GM12878 (cell line): ENCODE measurements at regions not wholly inside any gene's neighbourhood (a gene's known extent, or its start where the extent isn't known, plus 50 kb on each side); places are given as distances from the start of the nearest gene placed in this dataset.

Experiments used
- ATAC-seq: fragments of 200-7000 bp; cut with Tn5 transposase; 3 replicates; pipeline ENCODE4 v1.9.1; 2020; ENCODE audit warnings: mild to moderate bottlenecking, moderate library complexity
- BruUV-seq: library from RNA; stranded (reverse); fragments of 400-500 nt; replicated peaks from 2 replicates; lab custom pipeline; 2021; lab: Mats Ljungman, UMichigan
- CTCF ChIA-PET: fragments of 300-600 bp; sonication (Branson Sonifier 250); formaldehyde crosslinking; extraction: SDS; loops from one replicate; lab custom pipeline; 2021; ENCODE audit warnings: inconsistent platforms; lab: Yijun Ruan, JAX
- POLR2A ChIA-PET: fragments of 350-600 bp; formaldehyde crosslinking; extraction: SDS; loops from one replicate; lab custom pipeline; 2021; ENCODE audit warnings: inconsistent platforms; lab: Charles Lee
- RAD21 ChIA-PET: fragments of 300-600 bp; sonication (Branson Sonifier 250); formaldehyde crosslinking; loops from one replicate; lab custom pipeline; 2023; ENCODE audit warnings: antibody characterized with exemption; ENCODE audit not compliant: unreplicated experiment; lab: Charles Lee
- SMC1A ChIA-PET: fragments of 300-600 bp; sonication (Branson Sonifier 250); formaldehyde crosslinking; loops from one replicate; lab custom pipeline; 2023; ENCODE audit not compliant: unreplicated experiment, uncharacterized antibody; lab: Charles Lee
- DNase-seq: peaks from one replicate; pipeline ENCODE4 v3.0.0-alpha.2; 2011; ENCODE audit warnings: low read depth, low spot score
- FAIRE-seq: peaks from 3 replicates; lab custom pipeline; 2011; peaks lifted over from hg19 to GRCh38; lab: Jason Lieb, UNC
- H2AFZ ChIP-seq: 2 replicates; pipeline ENCODE4 v1.6.0; 2011; ENCODE audit warnings: low read depth, low read length, control low read depth; ENCODE audit not compliant: control insufficient read depth
- H3K27ac ChIP-seq: 2 replicates; pipeline ENCODE4 v1.5.1; 2011; ENCODE audit warnings: control low read depth; ENCODE audit not compliant: control insufficient read depth, insufficient read depth
- H3K27me3 ChIP-seq, 2 experiments: replicated peaks in 1 of 2; 2 replicates each; pipeline versions ENCODE4 v1.6.0 to v1.6.1; 2011; ENCODE audit warnings: low read length in 1 of 2; ENCODE audit not compliant: control insufficient read depth in 2 of 2, insufficient read depth in 2 of 2
- H3K36me3 ChIP-seq, 2 experiments: 2 replicates each; pipeline ENCODE4 v1.5.1; 2011; ENCODE audit warnings: low read length in 1 of 2; ENCODE audit not compliant: control insufficient read depth in 2 of 2, insufficient read depth in 2 of 2
- H3K4me1 ChIP-seq: 2 replicates; pipeline ENCODE4 v1.6.1; 2011; ENCODE audit warnings: mild to moderate bottlenecking, low read length, moderate library complexity, mixed read lengths; ENCODE audit not compliant: control insufficient read depth, insufficient read depth
- H3K4me2 ChIP-seq: 2 replicates; pipeline ENCODE4 v1.6.0; 2011; ENCODE audit warnings: control low read depth; ENCODE audit not compliant: control insufficient read depth, insufficient read depth
- H3K4me3 ChIP-seq: fragments of 200-600 bp; sonication (generic); 2 replicates; pipeline ENCODE4 v1.5.1; 2016
- H3K79me2 ChIP-seq: 2 replicates; pipeline ENCODE4 v1.6.0; 2011; ENCODE audit warnings: low read length; ENCODE audit not compliant: control insufficient read depth, insufficient read depth
- H3K9ac ChIP-seq: 2 replicates; pipeline ENCODE4 v1.8.0; 2011; ENCODE audit warnings: low read length, control low read depth, mixed read lengths; ENCODE audit not compliant: control insufficient read depth, insufficient read depth
- H3K9me3 ChIP-seq: replicated peaks from 3 replicates; pipeline ENCODE4 v1.5.1; 2011; ENCODE audit warnings: mild to moderate bottlenecking, low read length; ENCODE audit not compliant: control insufficient read depth, insufficient read depth
- H4K20me1 ChIP-seq: 2 replicates; pipeline ENCODE4 v1.6.0; 2011; ENCODE audit not compliant: control insufficient read depth, insufficient read depth
- ASH2L ChIP-seq: fragments of 300-600, 200-600 bp; sonication (generic); IDR thresholded peaks from 2 replicates; pipeline ENCODE4 v1.6.1; 2017; ENCODE audit warnings: low read depth, mild to moderate bottlenecking, borderline replicate concordance
- ATF7 ChIP-seq: fragments of 450-650 bp; IDR thresholded peaks from 2 replicates; pipeline ENCODE4 v1.6.1; 2016; ENCODE audit warnings: low read depth, mild to moderate bottlenecking
- FOXM1 ChIP-seq: IDR thresholded peaks from 2 replicates; pipeline ENCODE4 v1.6.1; 2012; ENCODE audit warnings: low read depth, mild to moderate bottlenecking, inconsistent platforms, low read length, moderate library complexity
- GABPA ChIP-seq: IDR thresholded peaks from 2 replicates; pipeline ENCODE4 v1.6.1; 2014; ENCODE audit warnings: antibody characterized with exemption, low read depth, mild to moderate bottlenecking, inconsistent platforms
- JUNB ChIP-seq: IDR thresholded peaks from 2 replicates; pipeline ENCODE4 v1.6.1; 2016; ENCODE audit warnings: antibody characterized with exemption, mild to moderate bottlenecking
- PAX5 ChIP-seq: IDR thresholded peaks from 2 replicates; pipeline ENCODE4 v1.6.1; 2011; ENCODE audit warnings: low read depth, low read length, borderline replicate concordance
- RB1 ChIP-seq: fragments of 450-650 bp; formaldehyde crosslinking; IDR thresholded peaks from 2 replicates; pipeline ENCODE4 v1.6.1; 2017; ENCODE audit warnings: mild to moderate bottlenecking, borderline replicate concordance
- RBBP5 ChIP-seq: fragments of 200-600 bp; sonication (generic); conservative IDR thresholded peaks from 2 replicates; pipeline ENCODE4 v1.6.1; 2016
- TBL1XR1 ChIP-seq: IDR thresholded peaks from 2 replicates; pipeline ENCODE4 v1.6.1; 2012; ENCODE audit warnings: low read depth, low read length, improper control_type of control experiment
- ZNF622 ChIP-seq: fragments of 450-650 bp; IDR thresholded peaks from 2 replicates; pipeline ENCODE4 v1.6.1; 2017; ENCODE audit warnings: mild to moderate bottlenecking, inconsistent platforms
- WGBS: methylation state at CpG from one replicate; pipeline ENCODE4 v1.1.6; 2016; ENCODE audit warnings: low lambda C conversion rate; ENCODE audit not compliant: insufficient replicate concordance, insufficient coverage; ENCODE audit errors: missing lambda C conversion rate; 5-methylcytosine and 5-hydroxymethylcytosine counted together
- in situ Hi-C: fragments of 300-500 bp; cut with MboI; formaldehyde crosslinking; loops from 9 replicates; pipeline ENCODE4 v1.14.3; 2018; ENCODE audit warnings: mixed read lengths
- intact Hi-C: fragments of 100-400 bp; cut with micrococcal nuclease; formaldehyde crosslinking; loops from one replicate; pipeline ENCODE4 v1.14.2; 2022; ENCODE audit not compliant: unreplicated experiment
- TF ChIP-seq, protein P1 (sequence below): IDR thresholded peaks from 2 replicates; pipeline ENCODE4 v1.6.1; 2011; ENCODE audit warnings: low read depth, mild to moderate bottlenecking, low read length, moderate library complexity, borderline replicate concordance; ENCODE audit errors: extremely low read depth

DNA sequence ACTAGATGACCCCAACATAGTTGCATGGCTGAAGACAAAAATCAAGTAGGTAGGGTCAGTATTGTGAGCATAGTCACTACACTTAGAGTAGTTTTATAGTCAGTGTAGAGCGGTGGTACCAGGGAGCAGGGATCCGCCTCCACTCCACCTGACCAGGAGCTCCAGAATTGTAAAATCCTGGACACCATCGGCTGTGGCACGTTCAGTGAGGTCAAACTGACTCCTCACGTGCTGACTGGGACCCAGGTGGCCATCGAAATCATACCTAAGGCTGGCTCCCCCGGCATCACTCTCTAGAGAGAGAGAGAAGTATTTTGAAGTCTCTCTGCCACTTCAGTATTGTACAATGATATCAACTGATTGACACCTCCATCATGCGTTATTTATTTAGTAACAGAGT lies 59.7 kb upstream of the TAMM41 start:
- CTCF ChIA-PET, result no interaction called here

DNA sequence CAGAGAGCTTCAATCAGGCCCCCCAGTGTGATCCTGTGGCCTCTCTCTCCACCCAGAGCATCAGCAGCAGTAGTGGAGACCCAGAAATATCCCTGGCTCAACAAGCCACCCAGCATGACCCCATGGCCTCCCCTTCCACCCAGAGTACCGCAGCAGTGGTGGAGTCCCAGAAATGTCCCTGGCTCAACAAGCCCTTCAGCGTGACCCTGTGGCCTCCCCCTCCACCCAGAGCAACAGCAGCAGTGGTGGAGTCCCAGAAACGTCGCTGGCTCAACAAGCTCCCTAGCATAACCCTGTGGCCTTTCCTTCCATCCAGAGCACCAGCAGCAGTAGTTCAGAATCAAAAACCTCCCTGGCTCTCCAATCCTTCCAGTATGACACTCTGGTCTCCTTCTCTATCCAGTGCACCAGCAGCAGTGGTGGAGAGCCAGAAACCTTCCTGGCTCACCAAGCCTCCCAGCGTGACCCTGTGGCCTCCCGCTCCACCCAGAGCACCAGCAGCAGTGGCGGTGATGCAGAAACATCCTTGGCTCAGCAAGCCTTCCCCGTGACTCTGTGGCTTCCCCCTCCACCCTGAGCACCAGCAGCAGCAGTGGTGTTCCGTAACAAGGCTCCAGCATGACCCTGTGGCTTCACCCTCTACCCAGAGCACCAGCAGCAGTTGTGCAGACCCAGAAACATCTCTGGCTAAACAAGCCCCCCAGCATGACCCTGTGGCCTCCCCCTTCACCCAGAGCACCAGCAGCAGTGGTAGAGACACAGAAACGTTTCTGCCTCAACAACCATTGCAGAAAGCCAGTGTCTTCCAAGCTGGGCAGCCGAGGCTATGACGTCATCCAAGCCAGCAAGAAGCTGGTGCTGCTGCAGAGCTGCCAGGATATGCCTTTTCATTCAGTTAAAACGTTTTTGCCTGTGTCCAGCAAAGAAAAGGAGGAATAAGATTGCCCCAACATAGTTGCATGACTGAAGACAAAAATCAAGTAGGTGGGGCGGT lies 61.3 kb upstream of the TAMM41 start:
- ChIA-PET CTCF (no interaction called here), POLR2A (no interaction called here), SMC1A (no interaction called here), RAD21 (no interaction called here)
- FAIRE-seq, result no peak
- Histone ChIP-seq H2AFZ (no peak overlapping the region), H3K4me1 (no peaks in the 10 kb centered on the region; the same call in 1 of the 2 replicates), H3K79me2 (no peaks in the 10 kb centered on the region), H3K27me3 (peaks cover 0 to 1% of the 10 kb centered on the region in 2 experiments; a peak in 3 of 4 replicates), H3K9ac (no peak overlapping the region), H3K4me2 (no peak overlapping the region), H4K20me1 (no peaks in the 10 kb centered on the region), H3K9me3 (no peaks in the 10 kb centered on the region), H3K4me3 (no peak overlapping the region), H3K36me3 (no peaks in the 10 kb centered on the region), H3K27ac (no peak overlapping the region)
- in situ Hi-C loops, result no loop called here
- TF ChIP-seq TBL1XR1 (no peak), ATF7 (0 out of 2 replicates have a peak, but pooled peaks have one; percentile 13)
- no TSS peak for BruUV-seq
- DNase-seq, result no peak
- intact Hi-C loops, result no loop called here
- WGBS, result 9% methylated on average over 14 of the region's 14 CpGs
- ATAC-seq, result no peak

More for the DNA sequence above, 59.7 kb upstream of the TAMM41 start:
- Histone ChIP-seq H3K4me3 (no peak overlapping the region), H4K20me1 (no peaks in the 10 kb centered on the region), H3K36me3 (no peaks in the 10 kb centered on the region), H3K4me2 (no peak overlapping the region), H3K27ac (no peak overlapping the region), H2AFZ (no peak overlapping the region), H3K9ac (no peak overlapping the region), H3K79me2 (no peaks in the 10 kb centered on the region)
- FAIRE-seq, result no peak
- WGBS, result 38% methylated on average over 8 of the region's 8 CpGs
- DNase-seq, result no peak
- intact Hi-C loops, result no loop called here
- SMC1A ChIA-PET, result no interaction called here
- no peak for ATAC-seq
- POLR2A ChIA-PET, result no interaction called here
- TF ChIP-seq ASH2L, result no peak
- TF ChIP-seq PAX5, result no peak
- no peak for TF ChIP-seq RBBP5
- TF ChIP-seq, protein P1, sequence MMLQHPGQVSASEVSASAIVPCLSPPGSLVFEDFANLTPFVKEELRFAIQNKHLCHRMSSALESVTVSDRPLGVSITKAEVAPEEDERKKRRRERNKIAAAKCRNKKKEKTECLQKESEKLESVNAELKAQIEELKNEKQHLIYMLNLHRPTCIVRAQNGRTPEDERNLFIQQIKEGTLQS, result no peak
- TF ChIP-seq GABPA, result no peak
- TF ChIP-seq ZNF622, result no peak
- TF ChIP-seq RB1, result no peak
- no peak for TF ChIP-seq FOXM1
- TF ChIP-seq JUNB, result no peak
- TF ChIP-seq, all 136 proteins: peak for 0
- RAD21 ChIA-PET, result no interaction called here
- BruUV-seq, result no TSS peak
- in situ Hi-C loops, result no loop called here
- Histone ChIP-seq H3K4me1 (no peaks in the 10 kb centered on the region; the same call in 1 of the 2 replicates), H3K9me3 (no peaks in the 10 kb centered on the region; the same call in 2 of the 3 replicates), H3K27me3 (peaks cover 0 to 3% of the 10 kb centered on the region in 2 experiments; a peak in 3 of 4 replicates)
